CD8-positive, alpha-beta memory T cell (primary cell): ENCODE measurements at regions not wholly inside any gene's neighbourhood (a gene's known extent, or its start where the extent isn't known, plus 50 kb on each side); places are given as distances from the start of the nearest gene placed in this dataset.
A peak's percentile ranks its signal among the peaks of the same experiment; 100 is the strongest.

ENCODE experiments used
- CTCF ChIA-PET: fragments of 350-600 bp; sonication (Branson Sonifier 250); formaldehyde crosslinking; loops from one replicate; lab custom pipeline; 2021; ENCODE audit warnings: antibody characterized with exemption; lab: Charles Lee
- POLR2A ChIA-PET: fragments of 350-600 bp; sonication (Branson Sonifier 250); formaldehyde crosslinking; loops from one replicate; lab custom pipeline; 2021; ENCODE audit warnings: antibody characterized with exemption; lab: Charles Lee
- DNase-seq, 5 donors: peaks; one replicate each; pipeline versions ENCODE4 v3.0.0 to v3.0.0-alpha.2; 2020 to 2022; ENCODE audit warnings: mixed read lengths in 1 of 5
- H3K27ac ChIP-seq: one replicate; pipeline ENCODE4 v1.7.0; 2013; ENCODE audit warnings: low read depth, mild to moderate bottlenecking, low read length, moderate library complexity
- H3K27me3 ChIP-seq: 2 replicates; pipeline ENCODE4 v1.7.0; 2013; ENCODE audit warnings: low read length, mild to moderate bottlenecking; ENCODE audit not compliant: insufficient read depth, poor library complexity, severe bottlenecking
- H3K36me3 ChIP-seq: 2 replicates; pipeline ENCODE4 v1.7.0; 2013; ENCODE audit warnings: mild to moderate bottlenecking, low read length, moderate library complexity; ENCODE audit not compliant: insufficient read depth
- H3K4me1 ChIP-seq: 2 replicates; pipeline ENCODE4 v1.7.0; 2013; ENCODE audit warnings: mild to moderate bottlenecking, low read length, moderate library complexity; ENCODE audit not compliant: insufficient read depth
- H3K4me3 ChIP-seq: 2 replicates; pipeline ENCODE4 v1.7.0; 2013; ENCODE audit warnings: mild to moderate bottlenecking, low read length
- H3K9me3 ChIP-seq: 2 replicates; pipeline ENCODE4 v1.7.0; 2013; ENCODE audit warnings: mild to moderate bottlenecking, low read length
- H3K27ac Mint-ChIP-seq, 8 donors: one replicate each; pipeline ENCODE4 v1.8.0; 2020 to 2021; ENCODE audit warnings: mixed read lengths in 8 of 8, mild to moderate bottlenecking in 6 of 8, inconsistent platforms in 3 of 8, moderate library complexity in 3 of 8
- H3K27me3 Mint-ChIP-seq, 2 donors: one replicate each; pipeline ENCODE4 v1.8.0; 2020 to 2021; ENCODE audit warnings: mixed read lengths in 2 of 2, mild to moderate bottlenecking in 1 of 2, moderate library complexity in 1 of 2
- H3K36me3 Mint-ChIP-seq, 3 donors: one replicate each; pipeline ENCODE4 v1.8.0; 2020 to 2021; ENCODE audit warnings: mixed read lengths in 3 of 3, inconsistent platforms in 1 of 3, mild to moderate bottlenecking in 1 of 3
- H3K4me1 Mint-ChIP-seq, 3 donors: one replicate each; pipeline ENCODE4 v1.8.0; 2020 to 2021; ENCODE audit warnings: mixed read lengths in 3 of 3, inconsistent platforms in 1 of 3, mild to moderate bottlenecking in 1 of 3
- H3K4me3 Mint-ChIP-seq, 7 donors: one replicate each; pipeline ENCODE4 v1.8.0; 2020 to 2021; ENCODE audit warnings: mixed read lengths in 7 of 7, mild to moderate bottlenecking in 6 of 7, moderate library complexity in 4 of 7, inconsistent platforms in 2 of 7
- H3K9me3 Mint-ChIP-seq, 5 donors: one replicate each; pipeline ENCODE4 v1.8.0; 2020 to 2022; ENCODE audit warnings: mixed read lengths in 5 of 5, mild to moderate bottlenecking in 3 of 5, moderate library complexity in 2 of 5, inconsistent platforms in 1 of 5

DNA sequence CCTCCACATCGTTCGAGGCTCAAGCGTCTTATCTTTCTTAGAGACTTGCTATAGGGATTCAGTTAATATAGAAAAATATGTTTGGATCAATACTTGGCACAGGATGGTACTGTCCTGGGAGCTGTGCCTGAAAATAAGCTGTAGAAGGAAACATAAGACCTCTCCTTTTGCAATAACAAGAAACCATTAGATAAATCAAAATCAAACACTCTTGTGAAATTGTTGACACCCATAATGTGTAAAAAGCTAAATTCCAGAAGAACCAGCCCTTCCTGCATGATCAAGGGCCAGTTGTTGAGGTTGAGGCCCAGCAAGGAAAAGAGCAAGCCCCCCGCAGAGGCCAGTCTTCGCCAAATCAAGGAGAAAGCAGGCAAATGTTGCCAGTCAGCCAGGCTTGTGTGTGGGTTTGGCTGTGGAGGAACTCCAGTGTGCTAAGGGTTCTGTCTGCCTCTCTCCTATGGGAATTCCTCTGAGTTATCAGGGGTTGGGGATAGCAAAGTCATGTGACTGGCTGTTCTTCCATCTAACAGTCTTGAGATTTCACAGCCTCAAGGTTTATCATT is 185.7 kb downstream of the ACKR3 start:
- Mint-ChIP-seq H3K4me3 (no peak overlapping the region), H3K27ac (no peak overlapping the region), H3K9me3 (peaks cover 0 to 2% (median 0%) of the 10 kb centered on the region in 5 donors), H3K36me3 (no peaks in the 10 kb centered on the region), H3K27me3 (peaks cover 10 to 23% of the 10 kb centered on the region in 2 donors), H3K4me1 (no peaks in the 10 kb centered on the region)
- no peak overlapping the region for H3K27ac ChIP-seq
- ChIA-PET CTCF (interaction anchor here (1.4 kb wide), 1 partner anchor 16 kb away, joined by 3 read pairs; no protein-coding TSS in a partner anchor), POLR2A (no interaction called here)
- no peak for DNase-seq
- no peaks in the 10 kb centered on the region for H3K36me3 ChIP-seq
- H3K27me3 ChIP-seq = no peaks in the 10 kb centered on the region
- H3K4me3 ChIP-seq = no peak overlapping the region
- no peaks in the 10 kb centered on the region for H3K9me3 ChIP-seq
- H3K4me1 ChIP-seq = no peaks in the 10 kb centered on the region

DNA sequence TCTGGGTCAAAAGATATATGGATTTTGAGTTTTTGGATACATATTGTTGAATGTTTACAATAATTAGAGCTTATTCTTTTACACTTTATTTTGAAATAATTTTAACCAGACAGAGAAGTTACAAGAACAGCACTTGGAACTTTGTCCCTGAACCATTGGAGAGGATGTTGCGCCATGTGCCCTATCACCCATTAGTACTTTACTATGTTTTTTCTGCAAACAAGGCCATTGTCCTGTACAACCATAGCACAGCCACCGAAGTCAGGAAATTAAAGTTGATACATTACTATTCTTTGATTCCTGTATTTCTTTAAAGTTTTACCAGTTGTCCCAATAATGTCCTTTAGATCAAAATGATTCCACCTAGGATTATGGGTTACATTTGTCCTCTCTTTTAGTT is 188.8 kb downstream of the ACKR3 start:
- H3K4me3 Mint-ChIP-seq = no peak overlapping the region
- no peaks in the 10 kb centered on the region for H3K9me3 ChIP-seq
- H3K27me3 Mint-ChIP-seq = peaks cover 6 to 11% of the 10 kb centered on the region in 2 donors
- H3K27ac Mint-ChIP-seq = no peak overlapping the region
- no peaks in the 10 kb centered on the region for H3K36me3 Mint-ChIP-seq
- H3K4me3 ChIP-seq = no peak overlapping the region
- no peaks in the 10 kb centered on the region for H3K27me3 ChIP-seq
- ChIA-PET CTCF (no interaction called here), POLR2A (no interaction called here)
- peaks cover 0 to 2% (median 0%) of the 10 kb centered on the region in 5 donors for H3K9me3 Mint-ChIP-seq
- no peak for DNase-seq
- H3K4me1 Mint-ChIP-seq = no peaks in the 10 kb centered on the region
- no peak overlapping the region for H3K27ac ChIP-seq
- H3K36me3 ChIP-seq = no peaks in the 10 kb centered on the region
- no peaks in the 10 kb centered on the region for H3K4me1 ChIP-seq

DNA sequence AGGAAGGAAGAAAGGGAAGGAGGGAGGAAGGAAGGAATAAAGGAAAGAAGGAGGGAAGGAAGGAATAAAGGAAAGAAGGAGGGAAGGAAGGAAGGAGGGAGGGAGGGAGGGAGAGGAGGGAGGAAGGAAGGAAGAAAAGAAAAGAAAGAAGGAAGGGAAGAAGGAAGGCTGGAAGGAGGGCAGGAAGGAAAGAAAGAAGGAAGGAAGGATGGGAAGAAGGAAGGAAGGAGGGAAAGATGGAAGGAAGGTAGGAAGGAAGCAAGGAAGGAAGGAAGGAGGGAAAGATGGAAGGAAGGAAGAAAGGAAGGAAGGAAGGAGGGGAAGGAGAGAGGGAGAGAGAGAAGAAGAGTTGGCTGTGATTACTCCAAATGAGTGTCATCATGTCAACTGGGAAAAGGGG is 190.6 kb downstream of the ACKR3 start:
- no peak for DNase-seq
- Histone ChIP-seq H3K27ac (no peak overlapping the region), H3K27me3 (no peaks in the 10 kb centered on the region), H3K4me1 (no peaks in the 10 kb centered on the region), H3K9me3 (no peaks in the 10 kb centered on the region), H3K36me3 (no peaks in the 10 kb centered on the region), H3K4me3 (no peak overlapping the region)
- no peak overlapping the region for H3K27ac Mint-ChIP-seq
- CTCF ChIA-PET = no interaction called here
- H3K4me3 Mint-ChIP-seq = peak overlapping the region in 1 of 7 donors; percentile 32
- POLR2A ChIA-PET = no interaction called here
- no peaks in the 10 kb centered on the region for H3K4me1 Mint-ChIP-seq
- no peaks in the 10 kb centered on the region for H3K9me3 Mint-ChIP-seq
- H3K36me3 Mint-ChIP-seq = no peaks in the 10 kb centered on the region
- peaks cover 5 to 9% of the 10 kb centered on the region in 2 donors for H3K27me3 Mint-ChIP-seq

DNA sequence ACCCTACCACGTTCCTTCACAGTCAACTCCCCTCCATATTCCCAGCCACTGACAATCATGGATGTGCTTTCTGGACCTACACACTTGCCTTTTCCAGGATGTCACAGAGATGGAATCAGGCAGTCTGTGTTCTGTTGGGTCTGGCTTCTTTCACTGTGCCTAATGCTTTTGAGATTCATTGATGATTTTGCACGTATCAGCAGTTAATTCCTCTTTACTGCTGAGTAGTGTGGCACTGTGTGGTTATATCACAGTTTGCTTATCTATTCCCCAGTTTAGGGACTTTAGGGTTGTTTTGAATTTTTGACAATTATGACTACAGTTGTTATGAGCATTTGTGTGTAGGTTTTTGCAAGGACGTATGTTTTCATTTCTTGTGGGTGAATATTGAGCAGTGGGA is 191.7 kb downstream of the ACKR3 start:
- no peak for DNase-seq
- Histone ChIP-seq H3K4me1 (no peaks in the 10 kb centered on the region), H3K4me3 (no peak overlapping the region), H3K9me3 (no peaks in the 10 kb centered on the region), H3K27me3 (no peaks in the 10 kb centered on the region), H3K27ac (no peak overlapping the region), H3K36me3 (no peaks in the 10 kb centered on the region)
- no peaks in the 10 kb centered on the region for H3K9me3 Mint-ChIP-seq
- H3K36me3 Mint-ChIP-seq = no peaks in the 10 kb centered on the region
- ChIA-PET POLR2A (no interaction called here), CTCF (no interaction called here)
- no peaks in the 10 kb centered on the region for H3K4me1 Mint-ChIP-seq
- no peak overlapping the region for H3K27ac Mint-ChIP-seq
- H3K4me3 Mint-ChIP-seq = no peak overlapping the region
- H3K27me3 Mint-ChIP-seq = peaks cover 5 to 9% of the 10 kb centered on the region in 2 donors

DNA sequence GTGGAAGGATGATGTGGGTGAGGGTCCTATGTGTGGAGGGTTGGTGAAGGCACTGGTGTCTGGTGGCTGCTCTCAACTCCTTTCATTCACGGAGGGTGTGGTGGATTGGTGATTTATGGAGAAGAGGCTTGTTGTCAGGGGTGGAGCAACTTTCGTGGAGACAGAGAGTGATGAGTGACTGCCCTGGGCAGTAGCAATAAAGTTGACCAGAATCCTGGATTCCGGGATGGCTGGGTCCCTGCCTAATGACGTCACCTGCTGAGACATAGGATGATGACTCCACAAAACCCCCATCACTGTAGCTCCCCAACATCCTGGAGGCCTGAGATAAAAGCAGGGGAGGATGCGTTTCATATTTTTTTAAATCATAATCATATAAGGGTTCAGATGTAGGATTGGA is 193.0 kb downstream of the ACKR3 start:
- H3K4me1 Mint-ChIP-seq = no peaks in the 10 kb centered on the region
- no peak overlapping the region for H3K27ac Mint-ChIP-seq
- H3K27ac ChIP-seq = no peak overlapping the region
- no peaks in the 10 kb centered on the region for H3K36me3 Mint-ChIP-seq
- no peaks in the 10 kb centered on the region for H3K9me3 ChIP-seq
- no peaks in the 10 kb centered on the region for H3K27me3 ChIP-seq
- no peaks in the 10 kb centered on the region for H3K36me3 ChIP-seq
- POLR2A ChIA-PET = no interaction called here
- CTCF ChIA-PET = no interaction called here
- no peaks in the 10 kb centered on the region for H3K4me1 ChIP-seq
- no peak overlapping the region for H3K4me3 Mint-ChIP-seq
- H3K4me3 ChIP-seq = no peak overlapping the region
- no peaks in the 10 kb centered on the region for H3K9me3 Mint-ChIP-seq
- no peak for DNase-seq
- H3K27me3 Mint-ChIP-seq = peaks cover 1 to 21% of the 10 kb centered on the region in 2 donors

DNA sequence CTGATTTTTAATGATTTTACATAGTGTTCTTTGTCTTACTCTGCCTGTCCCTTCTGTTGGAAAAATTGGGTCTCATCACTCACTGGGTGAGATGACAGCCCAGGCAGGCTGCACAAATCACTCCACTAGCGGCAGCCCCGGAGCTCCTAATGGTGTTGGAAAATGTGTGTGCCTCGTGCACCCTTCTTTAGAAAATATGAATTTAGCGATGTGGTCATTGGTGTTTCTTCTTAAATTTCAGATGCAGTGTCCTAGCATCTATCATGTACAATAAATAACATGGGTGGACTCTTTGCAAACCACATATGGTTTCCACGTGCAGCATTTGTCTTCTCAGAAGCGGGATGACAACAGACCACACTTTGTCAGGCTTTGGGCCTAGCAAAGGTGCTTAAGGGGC is 194.2 kb downstream of the ACKR3 start:
- no peaks in the 10 kb centered on the region for H3K36me3 ChIP-seq
- Mint-ChIP-seq H3K36me3 (no peaks in the 10 kb centered on the region), H3K27ac (no peak overlapping the region), H3K9me3 (no peaks in the 10 kb centered on the region), H3K27me3 (peaks cover 4 to 25% of the 10 kb centered on the region in 2 donors), H3K4me3 (no peak overlapping the region), H3K4me1 (no peaks in the 10 kb centered on the region)
- ChIA-PET POLR2A (no interaction called here), CTCF (no interaction called here)
- H3K27ac ChIP-seq = no peak overlapping the region
- no peaks in the 10 kb centered on the region for H3K4me1 ChIP-seq
- DNase-seq = no peak
- no peak overlapping the region for H3K4me3 ChIP-seq
- no peaks in the 10 kb centered on the region for H3K27me3 ChIP-seq
- H3K9me3 ChIP-seq = no peaks in the 10 kb centered on the region

DNA sequence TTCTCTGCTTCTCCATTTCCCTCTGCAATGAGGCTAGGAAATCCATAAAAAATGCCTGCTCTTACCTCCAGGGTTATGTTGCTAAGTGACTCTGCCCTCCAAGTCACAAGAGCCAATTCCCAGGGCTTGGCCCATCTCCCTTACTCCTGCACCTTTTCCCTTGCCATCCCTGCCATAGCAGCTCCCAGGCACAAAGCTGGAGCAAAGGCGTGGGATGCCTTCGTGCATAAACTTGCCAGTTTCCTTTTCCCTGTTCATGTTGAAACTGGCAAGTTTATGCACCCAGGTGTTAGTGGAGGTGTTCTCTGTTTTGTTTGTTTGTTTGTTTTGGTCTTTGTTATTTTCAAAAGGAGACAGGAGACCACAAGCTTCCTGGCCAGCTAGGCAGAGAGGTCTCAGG is 195.1 kb downstream of the ACKR3 start:
- peaks cover 7 to 26% of the 10 kb centered on the region in 2 donors for H3K27me3 Mint-ChIP-seq
- Histone ChIP-seq H3K9me3 (no peaks in the 10 kb centered on the region), H3K27me3 (no peaks in the 10 kb centered on the region), H3K27ac (no peak overlapping the region), H3K4me3 (no peak overlapping the region), H3K4me1 (no peaks in the 10 kb centered on the region), H3K36me3 (no peaks in the 10 kb centered on the region)
- no peak overlapping the region for H3K27ac Mint-ChIP-seq
- H3K36me3 Mint-ChIP-seq = no peaks in the 10 kb centered on the region
- no peak for DNase-seq
- peaks cover 0 to 1% (median 0%) of the 10 kb centered on the region in 5 donors for H3K9me3 Mint-ChIP-seq
- no peak overlapping the region for H3K4me3 Mint-ChIP-seq
- CTCF ChIA-PET = no interaction called here
- no peaks in the 10 kb centered on the region for H3K4me1 Mint-ChIP-seq
- POLR2A ChIA-PET = no interaction called here

DNA sequence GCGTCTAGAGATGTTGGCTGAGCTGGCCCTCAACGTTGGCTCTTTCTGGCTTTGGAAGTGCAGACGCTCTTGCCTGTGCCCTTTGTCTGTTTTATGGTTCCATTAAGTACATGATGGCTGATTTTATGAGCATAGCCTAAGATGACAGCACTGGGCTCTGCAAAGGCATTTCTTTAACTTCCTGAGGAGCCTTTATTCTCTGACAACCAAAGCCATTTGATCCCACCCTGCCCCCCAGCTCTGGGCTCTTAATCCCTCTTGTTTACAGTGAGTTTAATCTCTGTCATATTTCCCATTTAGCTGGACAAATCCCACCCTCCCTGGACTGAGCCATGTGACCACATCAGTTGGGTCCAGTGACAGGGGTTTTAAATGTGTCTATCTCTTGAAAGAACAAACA is 195.9 kb downstream of the ACKR3 start:
- no peak overlapping the region for H3K4me3 Mint-ChIP-seq
- Histone ChIP-seq H3K9me3 (no peaks in the 10 kb centered on the region), H3K4me3 (no peak overlapping the region), H3K4me1 (no peaks in the 10 kb centered on the region), H3K27ac (no peak overlapping the region), H3K27me3 (no peaks in the 10 kb centered on the region), H3K36me3 (no peaks in the 10 kb centered on the region)
- H3K9me3 Mint-ChIP-seq = peaks cover 0 to 1% (median 0%) of the 10 kb centered on the region in 5 donors
- no peak for DNase-seq
- ChIA-PET CTCF (no interaction called here), POLR2A (no interaction called here)
- H3K27me3 Mint-ChIP-seq = peaks cover 10 to 23% of the 10 kb centered on the region in 2 donors
- no peaks in the 10 kb centered on the region for H3K36me3 Mint-ChIP-seq
- no peak overlapping the region for H3K27ac Mint-ChIP-seq
- H3K4me1 Mint-ChIP-seq = no peaks in the 10 kb centered on the region
